ENCODE measurements at regions not wholly inside any gene's neighbourhood (a gene's known extent, or its start where the extent isn't known, plus 50 kb on each side); places are given as distances from the start of the nearest gene placed in this dataset.

DNA sequence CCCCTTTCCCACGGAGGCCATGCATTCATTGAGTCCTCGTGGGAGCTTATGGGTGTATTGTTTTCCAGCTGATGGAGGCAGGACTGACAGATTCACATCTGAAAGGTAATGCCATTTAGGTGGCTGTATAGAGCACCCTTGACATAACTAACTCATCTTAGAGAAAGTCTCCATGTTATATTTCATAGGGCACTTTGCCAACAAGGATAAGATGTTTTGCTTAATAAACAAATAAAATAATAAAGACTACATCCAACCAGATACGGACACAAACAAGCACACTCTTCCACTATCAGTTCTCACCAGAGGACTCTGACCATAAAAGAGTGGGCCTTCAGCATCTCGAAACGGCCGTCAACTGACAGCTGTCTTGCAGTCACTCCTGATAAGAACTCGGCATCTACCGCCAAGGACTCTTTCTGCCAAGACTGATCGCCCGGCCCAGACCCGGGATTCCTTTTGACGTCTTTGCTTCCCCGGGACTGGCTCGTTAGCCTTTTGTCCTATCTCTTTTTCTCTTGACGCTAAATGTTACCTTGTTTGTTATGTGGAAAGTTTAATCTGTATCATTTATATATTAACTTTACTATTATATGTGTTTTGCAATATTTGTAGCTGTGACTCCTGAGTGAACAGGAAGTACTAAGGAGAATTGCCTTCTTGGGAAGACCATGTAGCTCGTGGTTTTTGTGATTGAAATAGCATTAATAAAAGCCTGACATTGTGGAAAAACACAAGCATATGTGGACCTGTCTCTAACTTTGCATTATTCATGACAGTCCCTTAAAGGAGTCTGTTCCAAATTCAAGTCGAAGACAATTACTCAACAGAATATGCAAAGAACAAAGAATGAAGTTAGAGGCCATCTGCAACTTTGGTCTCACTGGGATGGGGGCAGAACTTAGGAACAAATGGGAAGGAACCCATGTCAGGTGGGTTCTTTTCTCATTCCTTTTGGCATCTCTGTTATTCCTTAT lies 195.1 kb downstream of the LPIN1 start:
- no peak for DNase-seq (ENCODE audit: low read depth)
- H3K4me3 ChIP-seq (ENCODE audit: low read depth, low read length): no peak overlapping the region
- TF ChIP-seq CTCF (IDR thresholded peaks at IDR 0.05; ENCODE audit: control insufficient read depth, extremely low read depth, insufficient read depth): no peak

GRCh38 chr2:11942178-11942569 lies 195.7 kb downstream of the LPIN1 start:
- TF ChIP-seq CTCF (IDR thresholded peaks at IDR 0.05; ENCODE audit: control insufficient read depth, extremely low read depth, insufficient read depth): no peak
- no peak for DNase-seq (ENCODE audit: low read depth)
- no peak overlapping the region for H3K4me3 ChIP-seq (ENCODE audit: low read depth, low read length)

DNA sequence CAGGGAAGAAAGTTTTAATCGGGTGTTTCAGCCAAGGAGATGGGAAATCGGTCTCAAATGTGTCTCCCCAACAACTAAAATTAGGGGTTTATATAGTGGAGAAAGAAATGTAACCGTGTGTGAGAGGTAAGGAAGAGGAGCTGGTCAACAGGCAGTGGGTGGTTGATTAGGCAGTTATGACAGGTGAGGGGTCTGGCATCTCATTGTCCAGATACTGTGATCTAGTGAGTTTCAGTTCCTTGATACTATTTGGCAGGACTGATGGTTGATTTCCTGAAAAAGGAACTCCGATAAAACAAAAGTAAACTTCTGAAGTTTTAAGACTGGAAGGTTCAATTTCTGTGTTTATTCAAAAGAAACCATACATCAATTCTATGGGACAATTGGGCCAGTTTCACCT lies 197.9 kb downstream of the LPIN1 start:
- no peak for TF ChIP-seq CTCF (IDR thresholded peaks at IDR 0.05; ENCODE audit: control insufficient read depth, extremely low read depth, insufficient read depth)
- no peak overlapping the region for H3K4me3 ChIP-seq (ENCODE audit: low read depth, low read length)
- no peak for DNase-seq (ENCODE audit: low read depth)

DNA sequence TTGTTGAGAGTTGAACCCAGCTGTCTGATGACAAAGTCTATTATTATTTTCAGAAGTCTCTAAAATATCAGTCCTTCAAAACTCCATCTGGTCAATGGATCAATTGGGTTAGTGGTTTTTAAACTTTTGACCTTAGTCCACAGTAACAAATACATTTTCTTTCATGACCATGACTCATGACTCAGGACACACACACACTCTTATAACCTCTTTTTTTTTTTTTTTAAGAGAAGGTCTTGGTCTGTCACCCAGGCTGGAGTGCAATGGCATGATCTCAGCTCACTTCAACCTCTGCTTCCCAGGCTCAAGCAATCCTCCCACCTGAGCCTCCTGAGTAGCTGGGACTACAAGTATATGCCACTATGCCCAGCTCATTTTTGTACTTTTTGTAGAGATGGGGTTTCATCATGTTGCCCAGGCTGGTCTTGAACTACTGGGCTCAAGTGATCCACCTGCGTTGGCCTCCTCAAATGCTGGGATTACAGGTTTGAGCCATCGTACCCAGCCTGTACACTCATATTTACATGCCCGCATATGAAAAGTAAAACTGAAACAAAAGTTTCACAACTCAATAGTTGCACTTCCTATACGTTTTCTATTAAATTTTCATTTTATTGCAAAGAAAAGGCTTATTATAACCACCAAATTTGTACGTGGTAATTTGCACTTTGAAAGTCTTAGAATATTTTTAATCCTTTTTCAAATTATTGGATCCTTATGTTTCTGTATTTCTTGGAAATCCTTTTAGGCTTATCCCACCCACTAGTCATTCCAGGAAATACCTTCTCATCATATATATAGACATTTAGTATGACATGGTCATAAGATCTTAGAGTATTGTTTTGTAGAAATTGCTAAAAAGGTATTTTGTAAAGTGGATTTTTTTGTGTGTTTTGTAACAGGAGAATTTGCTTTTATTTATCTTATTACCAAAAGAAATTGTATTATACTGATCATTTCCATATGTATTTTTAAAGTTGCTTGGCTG lies 199.0 kb downstream of the LPIN1 start:
- H3K4me3 ChIP-seq (ENCODE audit: low read depth, low read length): no peak overlapping the region
- no peak for DNase-seq (ENCODE audit: low read depth)
- TF ChIP-seq CTCF (IDR thresholded peaks at IDR 0.05; ENCODE audit: control insufficient read depth, extremely low read depth, insufficient read depth): no peak

GRCh38 chr2:11947956-11948355 lies 201.5 kb downstream of the LPIN1 start:
- H3K4me3 ChIP-seq (ENCODE audit: low read depth, low read length): no peak overlapping the region
- DNase-seq (ENCODE audit: low read depth): no peak
- TF ChIP-seq CTCF (IDR thresholded peaks at IDR 0.05; ENCODE audit: control insufficient read depth, extremely low read depth, insufficient read depth): no peak

DNA sequence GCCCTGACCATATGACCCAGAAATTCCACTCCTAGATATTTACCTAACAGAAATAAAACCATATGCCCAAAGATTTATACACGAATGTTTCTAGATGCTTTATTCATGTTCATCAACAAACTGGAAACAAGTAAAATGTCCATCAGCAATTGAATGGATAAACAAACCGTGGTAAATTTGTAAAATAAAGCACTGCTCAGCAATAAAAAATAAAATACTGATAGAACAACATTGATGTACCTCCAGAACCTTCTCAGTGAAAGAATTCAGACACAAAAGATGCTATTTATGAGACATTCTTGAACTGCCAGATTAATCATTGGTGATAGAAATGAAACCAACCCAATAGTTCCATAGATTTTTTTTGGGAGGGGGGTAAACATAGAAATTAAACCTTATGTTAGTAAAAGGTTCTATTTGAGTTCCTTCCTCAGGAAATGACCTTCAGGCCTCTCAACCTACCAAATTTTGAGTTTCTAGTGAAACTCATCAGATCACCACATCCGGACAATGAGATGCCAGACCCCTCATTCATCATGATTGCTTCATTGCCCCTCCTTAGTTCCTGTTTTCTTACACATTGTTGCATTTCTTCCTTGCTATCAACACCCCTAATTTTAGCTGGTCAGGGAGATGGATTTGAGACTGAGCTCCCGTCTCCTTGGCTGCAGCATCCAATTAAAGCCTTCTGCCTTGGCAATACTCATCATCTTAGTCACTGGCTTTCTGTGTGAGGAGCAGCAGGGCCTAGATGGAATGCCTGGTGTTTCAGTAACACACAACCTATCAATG lies 203.5 kb downstream of the LPIN1 start:
- no peak for DNase-seq (ENCODE audit: low read depth)
- no peak for TF ChIP-seq CTCF (IDR thresholded peaks at IDR 0.05; ENCODE audit: control insufficient read depth, extremely low read depth, insufficient read depth)
- no peak overlapping the region for H3K4me3 ChIP-seq (ENCODE audit: low read depth, low read length)

Data from LNCaP clone FGC (cell line).